Panc1 (cell line): ENCODE measurements at regions not wholly inside any gene's neighbourhood (a gene's known extent, or its start where the extent isn't known, plus 50 kb on each side); places are given as distances from the start of the nearest gene placed in this dataset.

Experiments
- ATAC-seq: fragments of 200-7000 bp; cut with Tn5 transposase; 2 replicates; pipeline ENCODE4 v1.9.1; 2020; ENCODE audit warnings: mild to moderate bottlenecking, moderate library complexity
- BruUV-seq: library from RNA; stranded (reverse); fragments of 400-500 nt; replicated peaks from 2 replicates; lab custom pipeline; 2021; lab: Mats Ljungman, UMichigan
- CTCF ChIA-PET: fragments of 300-600 bp; sonication (Branson Sonifier 250); formaldehyde crosslinking; loops from one replicate; lab custom pipeline; 2022; ENCODE audit warnings: antibody characterized with exemption; lab: Charles Lee
- POLR2A ChIA-PET: fragments of 300-600 bp; sonication (Branson Sonifier 250); formaldehyde crosslinking; loops from one replicate; lab custom pipeline; 2022; ENCODE audit warnings: antibody characterized with exemption; lab: Charles Lee
- DNase-seq: peaks from one replicate; pipeline ENCODE4 v3.0.0-alpha.2; 2010; ENCODE audit warnings: low read depth, low spot score
- H3K27ac ChIP-seq: 2 replicates; pipeline ENCODE4 v1.5.1; 2011; ENCODE audit warnings: mild to moderate bottlenecking, low read length, inconsistent platforms
- H3K27me3 ChIP-seq: fragments of 200-500 bp; sonication (Bioruptor generic); 2 replicates; pipeline ENCODE4 v1.6.0; 2014; ENCODE audit warnings: low read length, inconsistent platforms; ENCODE audit not compliant: control insufficient read depth, insufficient read depth
- H3K36me3 ChIP-seq: fragments of 200-500 bp; sonication (Bioruptor generic); 2 replicates; pipeline ENCODE4 v1.5.1; 2014; ENCODE audit warnings: inconsistent platforms, mild to moderate bottlenecking, low read length, moderate library complexity; ENCODE audit not compliant: control insufficient read depth, insufficient read depth
- H3K4me1 ChIP-seq: 2 replicates; pipeline ENCODE4 v1.5.1; 2011; ENCODE audit warnings: inconsistent platforms, mild to moderate bottlenecking, low read length, moderate library complexity; ENCODE audit not compliant: control insufficient read depth, insufficient read depth
- H3K4me3 ChIP-seq, 2 experiments: 2 replicates each; pipeline ENCODE4 v1.5.1; 2011 to 2012; ENCODE audit warnings: low read depth in 2 of 2, low read length in 2 of 2, mild to moderate bottlenecking in 2 of 2, inconsistent platforms in 1 of 2, moderate library complexity in 1 of 2
- H3K9me3 ChIP-seq: fragments of 200-500 bp; sonication (Bioruptor generic); 2 replicates; pipeline ENCODE4 v1.5.1; 2014; ENCODE audit warnings: low read depth, mild to moderate bottlenecking, inconsistent platforms, low read length, moderate library complexity; ENCODE audit not compliant: control insufficient read depth, insufficient read depth
- CTCF ChIP-seq: fragments of 450-650 bp; IDR thresholded peaks from 2 replicates; pipeline ENCODE4 v1.5.1; 2017; ENCODE audit warnings: mild to moderate bottlenecking
- POLR2AphosphoS5 ChIP-seq: IDR thresholded peaks from 2 replicates; pipeline ENCODE4 v1.6.1; 2012; ENCODE audit warnings: mild to moderate bottlenecking, low read depth, low read length, moderate library complexity
- SIN3A ChIP-seq: IDR thresholded peaks from 2 replicates; pipeline ENCODE4 v1.6.1; 2012; ENCODE audit warnings: low read depth, mild to moderate bottlenecking, low read length, moderate library complexity, borderline replicate concordance; ENCODE audit not compliant: insufficient read depth
- TCF7L2 ChIP-seq: IDR thresholded peaks from 2 replicates; pipeline ENCODE4 v1.6.1; 2011; ENCODE audit warnings: mild to moderate bottlenecking, low read depth, low read length, inconsistent platforms
- in situ Hi-C: cut with HindIII; loops from 2 replicates; pipeline ENCODE4 v1.10.0; 2016; ENCODE audit warnings: low sequenced_read_pairs, low pct_unique_long_range_greater_than_20kb
- intact Hi-C: fragments of 100-400 bp; cut with micrococcal nuclease; formaldehyde crosslinking; loops from one replicate; pipeline ENCODE4 v1.10.0; 2022; ENCODE audit not compliant: unreplicated experiment
- TF ChIP-seq, protein P1 (sequence below), 2 experiments: IDR thresholded peaks; 2 replicates each; pipeline ENCODE4 v1.6.1; 2011 to 2012; ENCODE audit warnings: low read depth in 2 of 2, control low read depth in 1 of 2, low read length in 1 of 2, mild to moderate bottlenecking in 1 of 2, moderate library complexity in 1 of 2; ENCODE audit not compliant: insufficient read depth in 1 of 2

DNA sequence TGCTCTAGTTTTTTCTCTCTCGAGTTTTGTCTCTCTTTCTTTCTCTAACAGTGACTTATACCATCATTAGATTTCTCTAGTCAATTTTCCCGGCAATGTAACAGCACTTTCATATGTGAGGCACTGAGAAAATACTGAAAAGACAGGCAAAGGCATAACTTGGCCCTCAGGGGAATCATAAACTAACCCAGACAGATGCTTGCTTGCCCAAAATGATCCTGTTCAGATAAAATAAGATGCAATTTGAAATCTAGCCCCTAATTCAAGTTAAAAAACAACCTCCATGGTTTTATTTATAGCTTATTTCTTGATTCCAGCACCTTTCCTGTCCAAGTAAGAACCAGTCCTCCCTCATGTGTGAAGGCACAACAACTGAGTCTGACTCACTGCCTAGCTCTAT, 294.6 kb downstream of the GAS1 start:
- in situ Hi-C loops, result no loop called here
- ATAC-seq (no peak), DNase-seq (no peak)
- ChIA-PET CTCF (no interaction called here), POLR2A (no interaction called here)
- Histone ChIP-seq H3K4me3 (no peak overlapping the region), H3K36me3 (no peaks in the 10 kb centered on the region), H3K4me1 (no peaks in the 10 kb centered on the region), H3K27me3 (no peaks in the 10 kb centered on the region), H3K27ac (no peak overlapping the region), H3K9me3 (no peaks in the 10 kb centered on the region)
- TF ChIP-seq CTCF (no peak), SIN3A (no peak), TCF7L2 (no peak), POLR2AphosphoS5 (no peak)
- TF ChIP-seq, protein P1, sequence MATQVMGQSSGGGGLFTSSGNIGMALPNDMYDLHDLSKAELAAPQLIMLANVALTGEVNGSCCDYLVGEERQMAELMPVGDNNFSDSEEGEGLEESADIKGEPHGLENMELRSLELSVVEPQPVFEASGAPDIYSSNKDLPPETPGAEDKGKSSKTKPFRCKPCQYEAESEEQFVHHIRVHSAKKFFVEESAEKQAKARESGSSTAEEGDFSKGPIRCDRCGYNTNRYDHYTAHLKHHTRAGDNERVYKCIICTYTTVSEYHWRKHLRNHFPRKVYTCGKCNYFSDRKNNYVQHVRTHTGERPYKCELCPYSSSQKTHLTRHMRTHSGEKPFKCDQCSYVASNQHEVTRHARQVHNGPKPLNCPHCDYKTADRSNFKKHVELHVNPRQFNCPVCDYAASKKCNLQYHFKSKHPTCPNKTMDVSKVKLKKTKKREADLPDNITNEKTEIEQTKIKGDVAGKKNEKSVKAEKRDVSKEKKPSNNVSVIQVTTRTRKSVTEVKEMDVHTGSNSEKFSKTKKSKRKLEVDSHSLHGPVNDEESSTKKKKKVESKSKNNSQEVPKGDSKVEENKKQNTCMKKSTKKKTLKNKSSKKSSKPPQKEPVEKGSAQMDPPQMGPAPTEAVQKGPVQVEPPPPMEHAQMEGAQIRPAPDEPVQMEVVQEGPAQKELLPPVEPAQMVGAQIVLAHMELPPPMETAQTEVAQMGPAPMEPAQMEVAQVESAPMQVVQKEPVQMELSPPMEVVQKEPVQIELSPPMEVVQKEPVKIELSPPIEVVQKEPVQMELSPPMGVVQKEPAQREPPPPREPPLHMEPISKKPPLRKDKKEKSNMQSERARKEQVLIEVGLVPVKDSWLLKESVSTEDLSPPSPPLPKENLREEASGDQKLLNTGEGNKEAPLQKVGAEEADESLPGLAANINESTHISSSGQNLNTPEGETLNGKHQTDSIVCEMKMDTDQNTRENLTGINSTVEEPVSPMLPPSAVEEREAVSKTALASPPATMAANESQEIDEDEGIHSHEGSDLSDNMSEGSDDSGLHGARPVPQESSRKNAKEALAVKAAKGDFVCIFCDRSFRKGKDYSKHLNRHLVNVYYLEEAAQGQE (IDR thresholded peaks at IDR 0.05; ENCODE audit: insufficient read depth in 1 of 2, low read depth in 2 of 2, low read length in 1 of 2), result no peak
- no TSS peak for BruUV-seq
- intact Hi-C loops, result no loop called here

DNA sequence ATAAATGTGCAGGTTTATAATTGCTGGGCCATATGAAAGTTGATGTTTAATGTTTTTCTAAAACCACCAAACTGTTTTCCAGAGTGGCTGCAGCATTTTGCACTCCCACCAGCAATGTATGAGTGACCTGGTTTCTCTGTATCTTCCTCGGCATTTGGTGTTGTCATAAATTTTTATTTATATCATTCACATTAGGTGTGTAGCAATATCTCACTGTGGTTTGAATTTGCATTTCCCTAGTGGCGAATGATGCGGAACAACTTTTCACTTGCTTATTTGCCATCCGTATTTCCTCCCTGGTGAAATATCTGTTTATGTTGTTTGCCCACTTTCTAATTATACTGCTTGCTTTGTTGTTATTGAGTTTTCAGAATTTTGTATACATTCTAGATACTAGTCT, 295.7 kb upstream of the TUT7 start:
- TF ChIP-seq SIN3A, result no peak
- TF ChIP-seq, protein P1 (IDR thresholded peaks at IDR 0.05; ENCODE audit: insufficient read depth in 1 of 2, low read depth in 2 of 2, low read length in 1 of 2), result no peak
- no peak for TF ChIP-seq TCF7L2
- TF ChIP-seq CTCF, result no peak
- TF ChIP-seq POLR2AphosphoS5, result no peak
- Histone ChIP-seq H3K9me3 (no peaks in the 10 kb centered on the region), H3K36me3 (no peaks in the 10 kb centered on the region), H3K4me3 (no peak overlapping the region), H3K4me1 (no peaks in the 10 kb centered on the region), H3K27ac (no peak overlapping the region), H3K27me3 (no peaks in the 10 kb centered on the region)
- no peak for DNase-seq
- POLR2A ChIA-PET, result no interaction called here
- intact Hi-C loops, result no loop called here
- no peak for ATAC-seq
- BruUV-seq, result no TSS peak
- CTCF ChIA-PET, result no interaction called here
- in situ Hi-C loops, result no loop called here
